RWPE2 (cell line): ENCODE measurements at regions not wholly inside any gene's neighbourhood (a gene's known extent, or its start where the extent isn't known, plus 50 kb on each side); places are given as distances from the start of the nearest gene placed in this dataset.
A peak's percentile ranks its signal among the peaks of the same experiment; 100 is the strongest.

Experiments
- ATAC-seq: fragments of 200-7000 bp; cut with Tn5 transposase; 3 replicates; pipeline ENCODE4 v1.9.1; 2021; ENCODE audit warnings: low read depth
- DNase-seq: peaks from one replicate; pipeline ENCODE4 v3.0.0-alpha.2; 2020; ENCODE audit warnings: low spot score
- H3K27ac ChIP-seq: fragments of 450-650 bp; 2 replicates; pipeline ENCODE4 v1.5.1; 2017; ENCODE audit warnings: mild to moderate bottlenecking; ENCODE audit not compliant: poor library complexity, severe bottlenecking
- H3K27me3 ChIP-seq: fragments of 250-450 bp; sonication (Bioruptor Pico); 2 replicates; pipeline ENCODE4 v1.5.1; 2021; ENCODE audit warnings: mild to moderate bottlenecking, moderate library complexity; ENCODE audit not compliant: insufficient read depth, poor library complexity, severe bottlenecking
- H3K36me3 ChIP-seq: fragments of 250-450 bp; sonication (Bioruptor Pico); 2 replicates; pipeline ENCODE4 v1.5.1; 2020; ENCODE audit warnings: low read depth, mild to moderate bottlenecking, moderate library complexity
- H3K4me1 ChIP-seq: fragments of 250-450 bp; sonication (Bioruptor Pico); 2 replicates; pipeline ENCODE4 v1.5.1; 2021; ENCODE audit warnings: mild to moderate bottlenecking, moderate library complexity; ENCODE audit not compliant: insufficient read depth, poor library complexity, severe bottlenecking
- H3K4me3 ChIP-seq: fragments of 250-450 bp; sonication (Bioruptor Pico); 2 replicates; pipeline ENCODE4 v1.5.1; 2021; ENCODE audit warnings: mild to moderate bottlenecking, moderate library complexity; ENCODE audit not compliant: severe bottlenecking
- H3K9me3 ChIP-seq: fragments of 250-450 bp; sonication (Bioruptor Pico); 2 replicates; pipeline ENCODE4 v1.5.1; 2021; ENCODE audit warnings: mild to moderate bottlenecking, moderate library complexity; ENCODE audit not compliant: severe bottlenecking
- CTCF ChIP-seq: fragments of 450-650 bp; IDR thresholded peaks from one replicate; pipeline ENCODE4 v1.5.1; 2017; ENCODE audit warnings: mild to moderate bottlenecking, moderate library complexity; ENCODE audit not compliant: poor library complexity, severe bottlenecking

GRCh38 chr4:106762666-106763443 lies 273.3 kb downstream of the DKK2 start:
- DNase-seq (no peak), ATAC-seq (no peak)
- Histone ChIP-seq H3K27ac (no peak overlapping the region), H3K9me3 (no peaks in the 10 kb centered on the region), H3K27me3 (no peaks in the 10 kb centered on the region), H3K4me1 (no peaks in the 10 kb centered on the region), H3K4me3 (no peak overlapping the region), H3K36me3 (no peaks in the 10 kb centered on the region)
- no peak for TF ChIP-seq CTCF

DNA sequence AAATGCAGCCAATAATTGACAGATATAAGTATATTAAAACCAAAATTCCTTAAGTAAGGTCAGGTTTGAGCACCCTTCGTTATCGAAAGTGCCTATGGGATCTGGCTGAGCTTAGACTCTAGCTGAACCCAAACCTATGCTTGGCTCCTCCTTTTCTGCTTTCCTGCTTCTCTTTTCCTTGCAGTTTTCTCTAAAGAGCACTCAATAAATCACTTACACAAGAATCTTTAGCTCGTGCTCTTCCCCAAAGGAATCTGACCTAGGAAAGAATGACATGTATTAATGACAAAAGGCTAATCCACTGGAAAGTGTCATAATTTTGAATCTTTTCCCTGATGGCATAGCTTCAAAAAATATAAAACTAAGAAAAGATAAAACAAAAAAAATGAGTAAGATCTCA lies 282.7 kb downstream of the DKK2 start:
- no peaks in the 10 kb centered on the region for H3K27me3 ChIP-seq
- DNase-seq, result no peak
- ATAC-seq, result no peak
- H3K4me3 ChIP-seq, result no peak overlapping the region
- H3K27ac ChIP-seq, result no peak overlapping the region
- no peak for TF ChIP-seq CTCF
- no peaks in the 10 kb centered on the region; the same call in 1 of the 2 replicates for H3K36me3 ChIP-seq
- H3K9me3 ChIP-seq, result no peaks in the 10 kb centered on the region
- H3K4me1 ChIP-seq, result no peaks in the 10 kb centered on the region

GRCh38 chr4:106746451-106746850 lies 289.7 kb downstream of the DKK2 start:
- Histone ChIP-seq H3K27ac (no peak overlapping the region), H3K9me3 (no peaks in the 10 kb centered on the region), H3K27me3 (no peaks in the 10 kb centered on the region), H3K4me3 (no peak overlapping the region), H3K36me3 (no peaks in the 10 kb centered on the region), H3K4me1 (no peaks in the 10 kb centered on the region)
- TF ChIP-seq CTCF, result no peak
- DNase-seq, result no peak
- ATAC-seq, result peak; percentile 51; the same call in 1 of the 3 replicates

DNA sequence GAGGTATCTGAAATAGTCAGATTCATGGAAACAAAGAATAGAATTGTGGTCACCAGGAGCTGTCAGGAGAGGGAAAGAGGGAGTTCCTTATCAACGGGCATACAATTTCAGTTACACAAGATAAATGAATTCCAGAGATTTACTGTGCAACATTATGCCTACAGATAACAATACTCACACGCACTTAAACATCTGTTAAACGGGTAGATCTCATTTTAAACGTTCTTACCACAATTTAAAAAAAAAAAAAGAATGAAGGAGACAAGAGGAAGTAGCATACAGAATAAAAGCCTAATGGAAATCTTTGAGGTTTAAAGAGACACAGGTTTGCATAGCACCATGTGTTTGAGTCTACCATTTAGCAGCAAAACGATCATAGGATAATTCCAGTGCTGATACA lies 298.0 kb downstream of the DKK2 start:
- Histone ChIP-seq H3K36me3 (no peaks in the 10 kb centered on the region), H3K27me3 (no peaks in the 10 kb centered on the region), H3K4me3 (no peak overlapping the region), H3K9me3 (no peaks in the 10 kb centered on the region), H3K27ac (no peak overlapping the region), H3K4me1 (peaks cover 7% of the 10 kb centered on the region)
- ATAC-seq, result no peak
- no peak for DNase-seq
- no peak for TF ChIP-seq CTCF

- Histone ChIP-seq H3K27ac (no peak overlapping the region), H3K4me1 (no peaks in the 10 kb centered on the region), H3K36me3 (no peaks in the 10 kb centered on the region), H3K4me3 (no peak overlapping the region), H3K9me3 (peaks cover 2% of the 10 kb centered on the region), H3K27me3 (no peaks in the 10 kb centered on the region)
- DNase-seq, result no peak
- ATAC-seq, result no peak
- no peak for TF ChIP-seq CTCF
Measured at GRCh38 chr4:106718548-106718947, 317.6 kb downstream of the DKK2 start.
